ENCODE measurements at regions not wholly inside any gene's neighbourhood (a gene's known extent, or its start where the extent isn't known, plus 50 kb on each side); places are given as distances from the start of the nearest gene placed in this dataset.

DNA sequence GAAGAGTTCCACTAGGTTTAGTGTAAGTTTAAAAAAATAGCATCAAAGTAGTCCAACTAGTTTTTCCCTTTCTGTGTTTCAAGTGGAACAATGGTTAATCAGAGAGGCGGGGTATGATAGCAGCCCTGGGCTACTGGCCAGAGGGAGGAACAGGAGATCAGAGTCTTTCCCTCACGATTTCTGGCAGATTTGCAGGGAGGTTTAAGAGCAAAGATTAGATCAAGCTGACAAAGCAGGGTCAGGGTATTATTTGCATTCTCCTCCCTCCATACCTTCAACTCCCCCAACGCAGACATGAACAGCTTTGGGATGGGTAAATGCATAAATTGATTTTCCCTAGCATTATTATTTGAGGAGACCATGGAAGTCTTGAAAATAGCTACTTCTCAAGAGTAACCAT, 277.6 kb upstream of the DIAPH2 start:
- no peak overlapping the region for H3K4me3 ChIP-seq
- TF ChIP-seq, protein P1, sequence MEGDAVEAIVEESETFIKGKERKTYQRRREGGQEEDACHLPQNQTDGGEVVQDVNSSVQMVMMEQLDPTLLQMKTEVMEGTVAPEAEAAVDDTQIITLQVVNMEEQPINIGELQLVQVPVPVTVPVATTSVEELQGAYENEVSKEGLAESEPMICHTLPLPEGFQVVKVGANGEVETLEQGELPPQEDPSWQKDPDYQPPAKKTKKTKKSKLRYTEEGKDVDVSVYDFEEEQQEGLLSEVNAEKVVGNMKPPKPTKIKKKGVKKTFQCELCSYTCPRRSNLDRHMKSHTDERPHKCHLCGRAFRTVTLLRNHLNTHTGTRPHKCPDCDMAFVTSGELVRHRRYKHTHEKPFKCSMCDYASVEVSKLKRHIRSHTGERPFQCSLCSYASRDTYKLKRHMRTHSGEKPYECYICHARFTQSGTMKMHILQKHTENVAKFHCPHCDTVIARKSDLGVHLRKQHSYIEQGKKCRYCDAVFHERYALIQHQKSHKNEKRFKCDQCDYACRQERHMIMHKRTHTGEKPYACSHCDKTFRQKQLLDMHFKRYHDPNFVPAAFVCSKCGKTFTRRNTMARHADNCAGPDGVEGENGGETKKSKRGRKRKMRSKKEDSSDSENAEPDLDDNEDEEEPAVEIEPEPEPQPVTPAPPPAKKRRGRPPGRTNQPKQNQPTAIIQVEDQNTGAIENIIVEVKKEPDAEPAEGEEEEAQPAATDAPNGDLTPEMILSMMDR (IDR thresholded peaks at IDR 0.05; ENCODE audit: low read depth, low read length), result no peak
- peak in 1 of 2 donors; percentile 44 for DNase-seq (ENCODE audit: low read depth in 1 of 2, low spot score in 1 of 2)
- H3K36me3 ChIP-seq, result no peaks in the 10 kb centered on the region
- H3K4me1 ChIP-seq (ENCODE audit: low read depth), result no peaks in the 10 kb centered on the region
- no peak overlapping the region for H3K27ac ChIP-seq
- H3K27me3 ChIP-seq, result no peaks in the 10 kb centered on the region
- H3K9me3 ChIP-seq (ENCODE audit: low read depth), result no peaks in the 10 kb centered on the region

DNA sequence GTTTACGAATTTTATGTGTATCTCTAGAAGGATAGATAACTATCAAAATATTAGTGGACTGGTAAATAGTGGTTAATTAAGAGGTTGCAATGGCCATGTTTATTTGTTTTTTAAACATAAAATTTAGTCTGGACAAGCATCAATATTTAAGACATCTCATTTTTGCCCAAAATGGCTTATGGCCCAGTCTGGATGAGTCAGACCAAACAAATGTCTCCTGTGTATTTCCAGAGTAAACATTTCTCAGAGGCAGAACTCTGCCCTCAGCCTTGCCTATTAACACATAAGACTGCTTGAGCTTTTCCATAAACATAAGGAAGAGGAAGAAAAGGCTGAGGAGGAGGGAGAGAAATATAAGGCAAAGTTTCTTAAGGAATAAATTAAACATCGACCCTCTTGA, 277.1 kb upstream of the DIAPH2 start:
- Histone ChIP-seq H3K27me3 (no peaks in the 10 kb centered on the region), H3K4me3 (no peak overlapping the region), H3K9me3 (ENCODE audit: low read depth) (no peaks in the 10 kb centered on the region), H3K27ac (no peak overlapping the region), H3K4me1 (ENCODE audit: low read depth) (no peaks in the 10 kb centered on the region), H3K36me3 (no peaks in the 10 kb centered on the region)
- peak in 1 of 2 donors; percentile 68 for DNase-seq (ENCODE audit: low read depth in 1 of 2, low spot score in 1 of 2)
- TF ChIP-seq, protein P1 (IDR thresholded peaks at IDR 0.05; ENCODE audit: low read depth, low read length), result no peak

DNA sequence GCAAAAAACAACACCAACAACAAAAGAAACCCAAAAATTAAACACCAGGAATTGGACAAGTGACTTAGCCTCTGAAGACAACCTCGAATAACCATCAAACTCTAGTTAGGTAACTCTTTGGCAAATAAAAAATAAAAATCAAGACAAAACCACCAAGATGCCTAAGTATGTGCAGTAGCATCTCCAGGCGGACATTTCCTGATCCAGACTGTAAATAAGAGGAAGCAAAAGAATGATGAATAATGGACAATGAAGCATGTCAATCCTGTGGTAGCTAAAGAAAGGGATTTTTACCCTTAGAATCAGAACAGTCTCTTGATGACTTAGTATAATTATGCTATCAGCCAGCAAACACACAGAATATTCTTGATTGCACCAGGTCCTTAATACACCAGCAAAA, 276.7 kb upstream of the DIAPH2 start:
- TF ChIP-seq, protein P1 (IDR thresholded peaks at IDR 0.05; ENCODE audit: low read depth, low read length), result no peak
- no peak overlapping the region for H3K4me3 ChIP-seq
- no peaks in the 10 kb centered on the region for H3K9me3 ChIP-seq (ENCODE audit: low read depth)
- no peaks in the 10 kb centered on the region for H3K4me1 ChIP-seq (ENCODE audit: low read depth)
- H3K27ac ChIP-seq, result no peak overlapping the region
- no peaks in the 10 kb centered on the region for H3K27me3 ChIP-seq
- no peak for DNase-seq (ENCODE audit: low read depth in 1 of 2, low spot score in 1 of 2)
- no peaks in the 10 kb centered on the region for H3K36me3 ChIP-seq

GRCh38 chrX:96410927-96411326, 273.7 kb upstream of the DIAPH2 start:
- H3K4me3 ChIP-seq, result no peak overlapping the region
- no peaks in the 10 kb centered on the region for H3K9me3 ChIP-seq (ENCODE audit: low read depth)
- H3K27ac ChIP-seq, result no peak overlapping the region
- H3K27me3 ChIP-seq, result no peaks in the 10 kb centered on the region
- DNase-seq (ENCODE audit: low read depth in 1 of 2, low spot score in 1 of 2), result no peak
- no peaks in the 10 kb centered on the region for H3K4me1 ChIP-seq (ENCODE audit: low read depth)
- H3K36me3 ChIP-seq, result no peaks in the 10 kb centered on the region
- TF ChIP-seq, protein P1 (IDR thresholded peaks at IDR 0.05; ENCODE audit: low read depth, low read length), result no peak

- H3K4me3 ChIP-seq, result no peak overlapping the region
- DNase-seq (ENCODE audit: low read depth in 1 of 2, low spot score in 1 of 2), result no peak
- no peaks in the 10 kb centered on the region for H3K27me3 ChIP-seq
- H3K36me3 ChIP-seq, result no peaks in the 10 kb centered on the region
- TF ChIP-seq, protein P1 (IDR thresholded peaks at IDR 0.05; ENCODE audit: low read depth, low read length), result no peak
- no peak overlapping the region for H3K27ac ChIP-seq
- H3K9me3 ChIP-seq (ENCODE audit: low read depth), result no peaks in the 10 kb centered on the region
- no peaks in the 10 kb centered on the region for H3K4me1 ChIP-seq (ENCODE audit: low read depth)
Measured at GRCh38 chrX:96417695-96418094, 266.9 kb upstream of the DIAPH2 start.

DNA sequence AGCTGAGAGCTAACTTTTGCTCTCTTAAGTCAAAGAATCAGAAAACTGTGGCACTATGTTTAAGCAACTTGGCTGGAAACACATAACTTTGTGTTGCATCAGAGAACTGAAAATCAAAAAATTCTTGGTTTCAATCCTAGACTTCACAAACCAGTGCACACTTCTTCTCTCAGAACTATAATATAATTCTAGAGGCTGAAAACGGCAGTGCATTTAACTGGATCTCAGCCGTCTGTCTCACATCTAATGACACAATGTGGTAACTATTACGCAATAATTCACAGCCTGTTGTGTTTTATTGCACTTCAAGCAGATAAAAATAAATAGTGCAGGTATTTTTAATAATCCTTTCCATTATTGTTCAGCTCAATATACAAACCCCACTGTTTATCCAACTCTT, 260.6 kb upstream of the DIAPH2 start:
- no peak overlapping the region for H3K27ac ChIP-seq
- H3K4me3 ChIP-seq, result no peak overlapping the region
- H3K36me3 ChIP-seq, result no peaks in the 10 kb centered on the region
- no peaks in the 10 kb centered on the region for H3K9me3 ChIP-seq (ENCODE audit: low read depth)
- H3K27me3 ChIP-seq, result no peaks in the 10 kb centered on the region
- TF ChIP-seq, protein P1 (IDR thresholded peaks at IDR 0.05; ENCODE audit: low read depth, low read length), result no peak
- DNase-seq (ENCODE audit: low read depth in 1 of 2, low spot score in 1 of 2), result peak in 1 of 2 donors; percentile 57
- no peaks in the 10 kb centered on the region for H3K4me1 ChIP-seq (ENCODE audit: low read depth)
